DOHH2 (cell line): ENCODE measurements at regions not wholly inside any gene's neighbourhood (a gene's known extent, or its start where the extent isn't known, plus 50 kb on each side); places are given as distances from the start of the nearest gene placed in this dataset.

Source experiments
- CTCF ChIP-seq: fragments of 200-600 bp; sonication (generic); IDR thresholded peaks from one replicate; pipeline ENCODE4 v1.5.1; 2014; ENCODE audit warnings: antibody characterized with exemption, mild to moderate bottlenecking, low read depth, low read length; ENCODE audit not compliant: poor library complexity, severe bottlenecking
- EZH2phosphoT487 ChIP-seq: fragments of 200-600 bp; sonication (generic); IDR thresholded peaks from 2 replicates; pipeline ENCODE4 v1.6.1; 2017; ENCODE audit warnings: borderline replicate concordance, mild to moderate bottlenecking, antibody characterized with exemption, low read length, moderate library complexity, mixed read lengths

GRCh38 chr5:166192696-166193095, 2098.7 kb upstream of the WWC1 start:
- TF ChIP-seq CTCF (no peak), EZH2phosphoT487 (no peak)
